Lung (tissue), 11 donors: ENCODE measurements at regions not wholly inside any gene's neighbourhood (a gene's known extent, or its start where the extent isn't known, plus 50 kb on each side); places are given as distances from the start of the nearest gene placed in this dataset.

Source experiments
- ATAC-seq: fragments of 200-7000 bp; cut with Tn5 transposase; one replicate; pipeline ENCODE4 v1.9.1; 2020; ENCODE audit warnings: moderate number of reproducible peaks; ENCODE audit not compliant: insufficient read depth, low FRiP score
- DNase-seq, 3 donors: peaks; one replicate each; pipeline ENCODE4 v3.0.0-alpha.2; 2013 to 2017
- H3K27ac ChIP-seq, 2 donors: one replicate each; pipeline ENCODE4 v1.5.1; 2013; ENCODE audit warnings: mild to moderate bottlenecking in 2 of 2, moderate library complexity in 2 of 2, control low read depth in 1 of 2, inconsistent platforms in 1 of 2, low read depth in 1 of 2, low read length in 1 of 2
- H3K27me3 ChIP-seq, 3 donors: one replicate each; pipeline ENCODE4 v1.5.1; 2013; ENCODE audit warnings: low read length in 2 of 3; ENCODE audit not compliant: control insufficient read depth in 3 of 3, insufficient read depth in 3 of 3
- H3K36me3 ChIP-seq, 4 donors: one replicate each; pipeline ENCODE4 v1.5.1; 2013; ENCODE audit warnings: low read length in 4 of 4, mild to moderate bottlenecking in 1 of 4, moderate library complexity in 1 of 4; ENCODE audit not compliant: control insufficient read depth in 4 of 4, insufficient read depth in 4 of 4
- H3K4me1 ChIP-seq, 5 donors: one replicate each; pipeline ENCODE4 v1.5.1; 2013; ENCODE audit warnings: low read length in 5 of 5, mild to moderate bottlenecking in 2 of 5, moderate library complexity in 1 of 5; ENCODE audit not compliant: control insufficient read depth in 5 of 5, insufficient read depth in 5 of 5
- H3K4me3 ChIP-seq: one replicate; pipeline ENCODE4 v1.5.1; 2013; ENCODE audit warnings: mild to moderate bottlenecking, control low read depth, moderate library complexity
- H3K9ac ChIP-seq, 2 donors: one replicate each; pipeline ENCODE4 v1.5.1; 2013; ENCODE audit warnings: low read length in 2 of 2, control low read depth in 1 of 2; ENCODE audit not compliant: insufficient read depth in 1 of 2
- H3K9me3 ChIP-seq, 4 donors: one replicate each; pipeline ENCODE4 v1.5.1; 2013; ENCODE audit warnings: low read length in 3 of 4, mild to moderate bottlenecking in 1 of 4, moderate library complexity in 1 of 4; ENCODE audit not compliant: control insufficient read depth in 4 of 4, insufficient read depth in 3 of 4
- WGBS, 2 donors: extraction: QIAGEN DNeasy Blood & Tissue Kit; methylation state at CpG; one replicate each; pipeline ENCODE4 v1.1.7; 2013; 5-methylcytosine and 5-hydroxymethylcytosine counted together
- TF ChIP-seq, protein P1 (sequence below): IDR thresholded peaks from 2 replicates; pipeline ENCODE4 v1.5.1; 2012; ENCODE audit warnings: mild to moderate bottlenecking; ENCODE audit errors: control extremely low read depth, extremely low read depth
- donor health status: control.
- donor health status: control.
- donor health status: Bipolar disorder and iron deficiency.
- donor health status: healthy.
- donor health status: DM: yes; HTN: yes; CAD: no.

- DNase-seq: peak in 2 of 3 donors; percentile 20 to 34
- Histone ChIP-seq H3K27ac (no peak overlapping the region), H3K9ac (no peak overlapping the region), H3K9me3 (no peaks in the 10 kb centered on the region), H3K27me3 (no peaks in the 10 kb centered on the region), H3K36me3 (no peaks in the 10 kb centered on the region), H3K4me3 (no peak overlapping the region), H3K4me1 (peaks cover 0 to 14% (median 0%) of the 10 kb centered on the region in 5 donors)
- TF ChIP-seq, protein P1, sequence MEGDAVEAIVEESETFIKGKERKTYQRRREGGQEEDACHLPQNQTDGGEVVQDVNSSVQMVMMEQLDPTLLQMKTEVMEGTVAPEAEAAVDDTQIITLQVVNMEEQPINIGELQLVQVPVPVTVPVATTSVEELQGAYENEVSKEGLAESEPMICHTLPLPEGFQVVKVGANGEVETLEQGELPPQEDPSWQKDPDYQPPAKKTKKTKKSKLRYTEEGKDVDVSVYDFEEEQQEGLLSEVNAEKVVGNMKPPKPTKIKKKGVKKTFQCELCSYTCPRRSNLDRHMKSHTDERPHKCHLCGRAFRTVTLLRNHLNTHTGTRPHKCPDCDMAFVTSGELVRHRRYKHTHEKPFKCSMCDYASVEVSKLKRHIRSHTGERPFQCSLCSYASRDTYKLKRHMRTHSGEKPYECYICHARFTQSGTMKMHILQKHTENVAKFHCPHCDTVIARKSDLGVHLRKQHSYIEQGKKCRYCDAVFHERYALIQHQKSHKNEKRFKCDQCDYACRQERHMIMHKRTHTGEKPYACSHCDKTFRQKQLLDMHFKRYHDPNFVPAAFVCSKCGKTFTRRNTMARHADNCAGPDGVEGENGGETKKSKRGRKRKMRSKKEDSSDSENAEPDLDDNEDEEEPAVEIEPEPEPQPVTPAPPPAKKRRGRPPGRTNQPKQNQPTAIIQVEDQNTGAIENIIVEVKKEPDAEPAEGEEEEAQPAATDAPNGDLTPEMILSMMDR: no peak
- no peak for ATAC-seq
- 70 to 76% methylated on average over 1 of the region's 1 CpG for WGBS, 2 donors
These were observed 986.4 kb upstream of the CDH18 start for GRCh38 chr5:20974426-20974825.

DNA sequence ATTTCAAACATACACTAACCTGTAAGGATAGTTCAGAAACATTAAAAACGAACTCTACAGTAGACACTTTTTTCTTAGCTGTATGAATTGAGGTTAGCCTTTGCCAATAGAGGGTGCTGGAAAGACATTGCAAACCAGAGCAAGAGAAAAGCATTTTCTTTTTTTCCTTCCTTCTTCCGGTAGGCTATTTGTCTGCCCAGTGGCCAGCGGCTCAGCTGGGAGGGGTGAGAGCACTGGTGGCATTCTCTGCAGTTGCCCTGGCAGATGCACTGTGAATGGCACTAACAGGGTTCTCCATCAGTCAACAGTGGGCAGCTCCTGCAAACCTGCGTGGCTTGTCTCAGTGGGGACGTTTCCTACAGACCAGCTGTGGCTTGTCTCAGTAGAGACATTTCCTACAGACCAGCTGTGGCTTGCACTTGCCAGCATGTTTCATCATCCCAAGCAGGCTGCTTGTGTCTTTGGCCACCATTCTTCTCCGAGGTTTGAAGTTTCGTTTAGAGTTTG, 984.5 kb upstream of the CDH18 start:
- peak; percentile 82 to 93 (median 91) for DNase-seq

DNA sequence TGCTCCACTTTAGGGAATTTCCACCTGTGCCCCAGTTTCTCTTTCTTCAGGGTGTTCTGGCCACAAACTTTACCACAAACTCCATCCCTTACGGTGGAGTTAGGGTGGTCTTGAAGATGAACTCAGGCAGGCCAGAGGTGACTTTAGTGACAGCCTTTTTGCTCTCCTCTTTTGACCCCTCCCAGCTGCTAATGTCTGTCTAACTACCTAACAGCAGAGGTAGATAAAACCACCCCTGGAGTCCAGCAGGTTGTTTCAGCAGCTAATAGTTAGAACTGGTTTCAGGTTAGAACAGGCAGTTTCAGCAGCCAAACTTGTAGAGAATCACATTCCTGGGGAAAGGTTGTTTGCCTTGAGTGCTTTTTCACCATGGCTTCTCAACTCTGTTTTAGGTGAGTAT, 971.3 kb upstream of the CDH18 start:
- no peak overlapping the region for H3K27ac ChIP-seq
- no peaks in the 10 kb centered on the region for H3K9me3 ChIP-seq
- H3K4me1 ChIP-seq: no peaks in the 10 kb centered on the region
- H3K27me3 ChIP-seq: no peaks in the 10 kb centered on the region
- ATAC-seq (no peak), DNase-seq (no peak)
- H3K9ac ChIP-seq: no peak overlapping the region
- H3K4me3 ChIP-seq: no peak overlapping the region
- 86 to 95% methylated on average over 1 of the region's 1 CpG for WGBS, 2 donors
- TF ChIP-seq, protein P1: no peak
- H3K36me3 ChIP-seq: no peaks in the 10 kb centered on the region

More for the DNA sequence above, 984.5 kb upstream of the CDH18 start:
- ATAC-seq: peak; percentile 43
- H3K36me3 ChIP-seq: no peaks in the 10 kb centered on the region
- H3K4me1 ChIP-seq: peaks cover 0 to 14% (median 0%) of the 10 kb centered on the region in 5 donors
- no peak overlapping the region for H3K27ac ChIP-seq
- H3K9ac ChIP-seq: peak overlapping the region in 1 of 2 donors; percentile 34
- H3K4me3 ChIP-seq: no peak overlapping the region
- H3K9me3 ChIP-seq: no peaks in the 10 kb centered on the region
- TF ChIP-seq, protein P1: no peak
- no peaks in the 10 kb centered on the region for H3K27me3 ChIP-seq
- WGBS, 2 donors: 22 to 28% methylated on average over 7 of the region's 7 CpGs

GRCh38 chr5:20958641-20959040, 970.6 kb upstream of the CDH18 start:
- Histone ChIP-seq H3K9me3 (no peaks in the 10 kb centered on the region), H3K27ac (no peak overlapping the region), H3K36me3 (no peaks in the 10 kb centered on the region), H3K4me3 (no peak overlapping the region), H3K9ac (no peak overlapping the region), H3K4me1 (no peaks in the 10 kb centered on the region), H3K27me3 (no peaks in the 10 kb centered on the region)
- DNase-seq: no peak
- TF ChIP-seq, protein P1: no peak
- 92 to 93% methylated on average over 5 of the region's 5 CpGs for WGBS, 2 donors
- no peak for ATAC-seq
